ENCODE measurements at regions not wholly inside any gene's neighbourhood (a gene's known extent, or its start where the extent isn't known, plus 50 kb on each side); places are given as distances from the start of the nearest gene placed in this dataset.
A peak's percentile ranks its signal among the peaks of the same experiment; 100 is the strongest.

- POLR2A ChIA-PET (ENCODE audit: unreplicated experiment) = no interaction called here
- Histone ChIP-seq H2AFZ (replicated peaks; ENCODE audit: low read length, poor library complexity) (no peak overlapping the region), H2BK15ac (ENCODE audit: low read depth, low read length) (no peak overlapping the region), H3K27me3 (ENCODE audit: control insufficient read depth, insufficient read depth, low read length) (no peaks in the 10 kb centered on the region), H3K56ac (ENCODE audit: extremely low read depth, insufficient read depth, low read length) (no peak overlapping the region), H2BK120ac (ENCODE audit: low read depth, low read length) (no peak overlapping the region), H3K18ac (ENCODE audit: low read depth, low read length) (no peak overlapping the region), H4K91ac (ENCODE audit: insufficient read depth, low read depth, low read length) (no peak overlapping the region), H3K23ac (ENCODE audit: low read depth, low read length) (no peak overlapping the region), H2AK9ac (replicated peaks; ENCODE audit: low read depth, low read length, poor library complexity) (no peak overlapping the region), H2BK5ac (ENCODE audit: low read depth, low read length, poor library complexity, severe bottlenecking) (no peak overlapping the region), H3K79me1 (ENCODE audit: low read depth in 1 of 2, low read length in 2 of 2) (no peaks in the 10 kb centered on the region), H3K4ac (ENCODE audit: low read depth, low read length) (no peak overlapping the region), H3K9me3 (ENCODE audit: control insufficient read depth, insufficient read depth, low read length) (no peaks in the 10 kb centered on the region), H3K27ac (ENCODE audit: insufficient read depth, low read length) (no peak overlapping the region), H3K14ac (replicated peaks; ENCODE audit: low read depth, low read length) (no peak overlapping the region), H3K4me2 (ENCODE audit: low read depth, low read length) (no peak overlapping the region), H4K5ac (ENCODE audit: low read depth, low read length) (no peak overlapping the region), H3K4me3 (ENCODE audit: insufficient read depth, low read depth, low read length) (no peak overlapping the region), H4K20me1 (ENCODE audit: insufficient read depth, low read length) (no peaks in the 10 kb centered on the region), H4K8ac (ENCODE audit: low read depth in 2 of 2, low read length in 2 of 2) (no peak overlapping the region), H3K4me1 (ENCODE audit: control insufficient read depth, insufficient read depth, low read length) (peaks cover 7% of the 10 kb centered on the region; the same call in 1 of the 2 replicates), H2BK20ac (ENCODE audit: low read depth, low read length) (no peak overlapping the region), H3K36me3 (ENCODE audit: control insufficient read depth, insufficient read depth, low read length) (no peaks in the 10 kb centered on the region), H3K9me1 (ENCODE audit: insufficient read depth, low read length) (peaks cover 6% of the 10 kb centered on the region; the same call in 1 of the 2 replicates), H2AK5ac (ENCODE audit: low read depth, low read length) (no peak overlapping the region), H3K9ac (ENCODE audit: low read depth, low read length) (no peak overlapping the region)
- ATAC-seq (ENCODE audit: low read depth) (peak; percentile 60), DNase-seq (peak; percentile 73)
- no peak for TF ChIP-seq POLR2A (IDR thresholded peaks at IDR 0.05; ENCODE audit: low read depth, low read length)
- TF ChIP-seq MXI1 (IDR thresholded peaks at IDR 0.05; ENCODE audit: borderline replicate concordance, low read depth, low read length) = no peak
- TF ChIP-seq CHD1 (IDR thresholded peaks at IDR 0.05; ENCODE audit: low read depth, low read length) = no peak
- no peak for TF ChIP-seq RAD21 (IDR thresholded peaks at IDR 0.05; ENCODE audit: low read length)
- no peak for TF ChIP-seq MAFK (IDR thresholded peaks at IDR 0.05; ENCODE audit: low read depth, low read length)
- TF ChIP-seq CEBPB (IDR thresholded peaks at IDR 0.05; ENCODE audit: low read depth, low read length) = peak; percentile 93
- no peak for TF ChIP-seq USF2 (IDR thresholded peaks at IDR 0.05; ENCODE audit: low read depth, low read length)
- TF ChIP-seq NFE2L2 (IDR thresholded peaks at IDR 0.05; ENCODE audit: low read depth, low read length) = no peak
- CTCF ChIA-PET = no interaction called here
- in situ Hi-C loops (cut with MboI; ENCODE audit: low sequenced_read_pairs) = no loop called here
- no CpG with 5 or more reads among the region's 1 CpG for WGBS, 2 experiments (ENCODE audit: extremely low coverage in 2 of 2, insufficient read length in 1 of 2)
- intact Hi-C loops (cut with micrococcal nuclease) = no loop called here
- dilution Hi-C loops (cut with HindIII; ENCODE audit: low sequenced_read_pairs, unreplicated experiment) = no loop called here
- BruUV-seq (replicated peaks) = no TSS peak
Measured at GRCh38 chr21:15667010-15667409, 62.8 kb upstream of the USP25 start.

Data from IMR-90 (cell line).